Stimulated activated CD8-positive, alpha-beta memory T cell treated with anti-CD3 and anti-CD28 coated beads, Interleukin-15, amount 100 ng/mL, for 1 hour (primary cell): ENCODE measurements at regions not wholly inside any gene's neighbourhood (a gene's known extent, or its start where the extent isn't known, plus 50 kb on each side); places are given as distances from the start of the nearest gene placed in this dataset.

Experiments used
- DNase-seq: peaks from one replicate; pipeline ENCODE4 v3.0.0-alpha.2; 2020; ENCODE audit warnings: low read depth

DNA sequence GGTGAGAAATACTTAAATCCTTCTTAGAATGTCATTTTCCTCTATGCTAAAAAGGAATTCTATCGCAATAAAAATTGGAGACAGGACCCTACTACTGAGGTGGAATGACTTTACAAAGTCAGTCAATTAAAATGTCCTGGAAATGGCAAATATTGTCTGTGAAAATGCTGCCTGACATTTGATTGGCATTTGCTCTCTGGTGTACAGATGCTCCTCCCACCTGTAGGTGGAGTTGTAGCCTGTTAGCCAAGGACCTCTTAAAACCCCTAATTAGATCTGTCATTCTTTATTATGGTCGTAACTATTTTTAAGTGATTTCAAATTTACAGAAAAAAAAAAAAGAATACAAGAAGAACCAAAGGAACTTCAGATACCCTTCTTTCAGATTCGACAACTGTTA is 393.1 kb upstream of the KLHL29 start:
- DNase-seq: no peak

DNA sequence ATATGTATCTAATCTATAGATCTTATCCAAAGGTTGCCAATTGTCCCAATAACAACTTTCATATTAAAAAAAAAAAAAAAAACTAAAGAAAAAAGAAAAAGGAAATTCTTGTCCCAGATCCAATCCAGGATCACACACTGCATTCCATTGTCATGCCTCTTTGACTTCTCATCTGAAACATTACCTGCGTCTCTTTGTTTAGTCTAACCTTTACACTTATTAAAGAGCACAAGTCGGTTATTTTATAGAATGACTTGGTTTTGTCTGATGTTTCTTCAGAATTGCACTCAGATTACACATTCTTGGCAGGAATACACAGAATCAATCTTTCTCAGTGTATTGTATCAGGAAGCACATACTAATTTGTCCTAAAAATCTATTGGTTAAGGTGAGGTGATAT is 392.5 kb upstream of the KLHL29 start:
- DNase-seq: no peak

- no peak for DNase-seq
Observed at GRCh38 chr2:22993250-22993649, 391.7 kb upstream of the KLHL29 start.

DNA sequence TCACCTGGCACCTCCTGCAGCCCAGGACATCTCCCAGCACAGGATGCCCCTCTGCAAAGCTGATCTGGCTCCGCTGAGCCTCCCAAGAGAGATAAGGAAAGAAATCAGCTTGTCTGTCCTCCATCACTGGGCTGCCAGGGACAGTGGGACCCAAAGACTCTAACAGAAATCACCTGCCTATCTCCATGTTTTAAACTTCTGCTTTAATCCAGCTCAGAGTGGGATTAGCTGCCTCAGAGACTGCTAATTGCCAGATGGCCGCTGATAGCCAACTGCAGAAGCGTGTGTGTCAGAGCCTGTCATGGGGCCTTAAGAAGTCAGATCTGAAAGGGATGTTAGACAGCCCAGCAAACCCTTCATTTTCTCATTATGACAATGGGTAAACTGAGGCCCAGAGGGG is 389.4 kb upstream of the KLHL29 start:
- DNase-seq: no peak

- DNase-seq: no peak
Observed at GRCh38 chr2:22996911-22997310, 388.1 kb upstream of the KLHL29 start.

GRCh38 chr2:22998359-22998758 is 386.6 kb upstream of the KLHL29 start:
- DNase-seq: no peak

- DNase-seq: no peak
Observed at GRCh38 chr2:22999951-23000350, 385.0 kb upstream of the KLHL29 start.

- DNase-seq: no peak
Observed at GRCh38 chr2:23002234-23002633, 382.7 kb upstream of the KLHL29 start.

DNA sequence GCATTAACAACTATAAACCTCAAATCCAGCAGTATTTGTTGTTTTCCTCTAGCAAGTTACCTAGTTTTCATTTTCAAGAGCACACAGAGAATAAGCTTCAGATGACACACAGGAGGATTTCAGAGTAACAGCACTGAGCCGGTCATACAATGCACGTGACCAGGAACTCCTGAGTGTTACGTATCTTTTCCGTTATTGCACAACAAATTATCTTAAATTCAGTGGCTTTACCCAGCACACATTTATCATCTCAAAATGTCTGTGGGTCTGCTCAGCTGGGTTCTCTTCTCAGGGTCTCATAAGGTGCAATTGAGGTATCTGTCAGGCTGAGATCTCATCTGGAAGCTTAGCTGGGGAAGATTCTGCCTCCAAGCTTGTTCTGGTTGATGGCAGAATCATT is 379.5 kb upstream of the KLHL29 start:
- DNase-seq: no peak

- no peak for DNase-seq
Observed at GRCh38 chr2:23007631-23008235, 377.2 kb upstream of the KLHL29 start.

DNA sequence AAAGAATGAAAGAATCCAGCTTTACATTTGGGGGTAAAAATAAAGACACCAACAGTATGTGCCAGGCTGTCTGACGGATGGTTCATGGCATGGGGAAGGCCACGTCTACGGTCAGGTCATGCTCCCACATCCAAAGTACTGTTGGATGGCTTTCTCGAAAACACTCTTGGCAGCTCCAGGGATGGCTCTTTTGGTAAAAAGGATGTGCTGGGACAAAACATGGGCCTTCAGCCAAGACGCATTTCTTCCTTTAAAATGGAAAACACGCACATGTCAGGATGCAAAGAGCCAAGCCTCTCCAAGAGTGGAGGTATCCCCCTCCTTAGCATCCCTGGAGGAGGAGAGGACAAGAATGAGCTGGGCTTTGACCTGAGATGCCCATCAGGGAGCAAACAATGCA is 376.5 kb upstream of the KLHL29 start:
- no peak for DNase-seq

DNA sequence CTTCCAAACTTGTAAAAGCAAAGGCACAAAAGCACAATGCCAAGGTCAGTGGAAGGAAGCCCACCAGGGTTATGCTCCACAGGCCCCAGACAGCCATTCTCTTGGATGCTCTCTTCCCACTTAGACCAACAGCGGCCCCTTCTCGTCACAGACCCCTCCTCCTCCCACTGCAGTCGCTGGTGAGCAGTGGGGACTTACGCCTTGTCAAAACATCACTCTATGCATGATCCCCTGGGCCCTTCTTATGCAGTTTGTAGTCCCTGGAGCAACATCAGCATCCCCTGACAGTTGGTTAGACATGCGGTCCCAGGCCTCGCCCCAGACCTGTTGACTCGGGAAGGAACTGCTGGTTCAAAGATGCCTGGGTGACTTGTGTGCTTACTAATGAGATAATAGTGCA is 376.0 kb upstream of the KLHL29 start:
- no peak for DNase-seq

DNA sequence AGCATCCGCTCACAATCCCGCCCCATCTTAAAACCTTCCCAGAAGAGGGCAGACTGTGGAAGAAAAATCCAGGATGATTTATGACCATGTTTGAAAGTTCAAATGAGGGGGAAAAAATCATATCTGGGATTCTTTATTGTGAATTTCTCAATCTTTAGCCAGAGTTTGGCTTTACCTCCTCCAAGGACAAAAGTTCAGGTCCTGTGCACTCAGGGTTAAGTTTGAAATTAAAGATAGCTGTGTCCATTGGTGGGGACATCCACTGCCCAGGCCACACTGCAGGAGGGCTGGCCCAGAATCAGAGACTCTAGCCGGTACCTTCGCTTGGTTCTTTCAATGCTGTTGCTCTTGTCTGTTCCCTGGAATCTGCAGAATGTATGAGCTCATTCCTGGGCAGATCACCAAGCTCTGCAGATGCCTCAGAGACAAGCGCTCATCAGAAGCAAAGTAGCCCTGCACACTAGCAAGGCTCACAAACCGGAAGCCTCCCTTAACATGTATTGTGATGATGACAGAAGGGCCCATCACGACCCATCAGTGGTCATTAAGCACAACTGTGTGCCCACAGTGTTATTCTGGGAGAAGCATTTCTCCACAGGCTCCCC is 375.3 kb upstream of the KLHL29 start:
- no peak for DNase-seq

DNA sequence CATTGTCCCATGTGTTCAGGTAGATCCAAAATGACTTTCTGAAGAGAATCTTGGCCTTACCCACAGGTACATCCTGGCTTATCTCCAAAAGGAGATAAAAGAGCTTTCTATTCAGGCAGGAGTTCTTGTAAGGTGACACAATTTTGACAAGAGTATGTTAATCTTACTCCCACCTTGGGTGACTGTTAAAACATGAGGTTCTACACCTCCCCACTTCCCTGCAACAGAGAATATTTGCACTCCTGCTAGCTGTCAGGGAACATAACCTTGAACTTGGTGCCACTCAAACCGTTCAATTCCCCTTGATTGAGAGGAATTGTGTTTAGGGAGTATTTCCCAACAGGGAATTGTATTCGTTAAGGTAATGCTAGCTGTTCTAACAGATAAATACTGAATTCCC is 372.5 kb upstream of the KLHL29 start:
- DNase-seq: no peak

- no peak for DNase-seq
Observed at GRCh38 chr2:23015651-23016200, 369.3 kb upstream of the KLHL29 start.

DNA sequence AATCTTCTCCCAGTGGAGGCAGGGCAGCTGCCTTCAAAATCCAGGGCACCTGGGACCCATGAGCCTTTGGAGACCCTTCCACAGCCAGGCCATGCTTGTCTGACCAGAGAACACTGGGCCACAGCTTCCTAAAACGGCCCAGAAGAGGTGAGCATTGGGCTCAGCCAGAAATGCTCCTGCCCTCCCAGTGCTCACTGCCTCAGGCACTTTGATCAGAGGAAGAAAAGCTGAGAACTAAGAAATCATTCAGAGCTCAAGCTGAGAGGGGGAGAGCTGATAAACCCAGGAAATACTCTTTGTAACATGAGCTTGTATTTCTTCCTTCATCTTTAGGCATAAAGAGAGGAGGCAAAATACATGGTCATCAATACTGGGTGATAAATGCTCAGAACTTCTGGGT is 365.5 kb upstream of the KLHL29 start:
- DNase-seq: no peak

- no peak for DNase-seq
Observed at GRCh38 chr2:23020659-23021058, 364.3 kb upstream of the KLHL29 start.

DNA sequence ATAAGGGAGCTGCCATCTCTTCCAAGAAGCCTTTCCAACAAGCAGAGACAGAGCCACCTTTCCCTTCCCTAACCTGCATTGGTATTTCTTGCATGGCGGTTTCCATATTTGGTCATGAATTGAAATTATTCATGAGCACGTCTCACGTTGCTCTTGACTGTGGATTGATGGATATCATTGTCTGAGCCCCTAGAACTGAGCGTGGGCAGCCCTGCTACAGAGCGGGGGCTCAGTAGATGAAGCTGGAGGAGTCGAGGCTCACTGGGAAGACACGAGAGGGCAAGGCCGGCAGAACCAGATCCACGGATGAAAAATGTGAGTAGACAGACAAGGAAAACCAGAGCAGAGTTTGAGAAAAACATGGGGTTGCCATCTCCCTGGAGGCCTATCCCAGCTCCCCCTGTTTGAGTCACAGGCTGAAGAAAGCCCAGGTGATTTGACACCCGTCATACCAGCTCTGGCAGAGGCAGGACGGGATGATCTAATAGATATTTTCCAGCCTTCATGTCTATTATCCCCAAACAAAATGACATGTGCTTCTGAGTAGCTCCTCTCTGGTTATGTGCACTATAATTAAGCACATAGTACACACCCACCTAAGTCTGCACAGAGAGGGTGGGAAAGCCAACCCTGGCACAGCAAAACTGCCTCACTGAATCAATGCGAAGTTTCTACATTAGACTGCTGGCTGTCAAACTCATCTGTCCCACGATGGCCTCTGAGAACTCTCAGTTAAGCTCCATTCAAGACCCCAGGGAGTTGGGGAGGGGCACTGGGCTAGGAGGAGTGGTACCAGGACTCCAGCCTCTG is 363.5 kb upstream of the KLHL29 start:
- DNase-seq: no peak

- no peak for DNase-seq
Observed at GRCh38 chr2:23023722-23024121, 361.3 kb upstream of the KLHL29 start.

DNA sequence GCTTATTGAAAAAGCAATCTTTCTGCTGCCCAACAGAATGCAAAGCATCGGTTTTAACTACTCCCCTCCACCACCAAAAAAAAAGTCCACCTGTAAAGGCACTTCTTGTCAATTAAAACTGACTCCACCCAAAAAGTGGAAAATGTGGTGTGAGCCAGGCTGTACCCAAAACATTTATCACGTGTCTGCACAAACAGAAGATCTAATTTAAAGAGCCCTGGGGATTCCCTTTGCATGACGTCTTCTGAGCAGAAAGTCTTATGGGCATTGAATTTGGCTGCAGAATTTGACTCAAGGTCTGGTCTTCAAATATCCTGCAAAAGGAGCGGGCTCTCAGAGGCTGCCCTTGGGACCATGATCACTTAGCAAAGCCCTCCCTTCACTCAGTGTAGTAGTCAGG is 358.3 kb upstream of the KLHL29 start:
- DNase-seq: no peak

DNA sequence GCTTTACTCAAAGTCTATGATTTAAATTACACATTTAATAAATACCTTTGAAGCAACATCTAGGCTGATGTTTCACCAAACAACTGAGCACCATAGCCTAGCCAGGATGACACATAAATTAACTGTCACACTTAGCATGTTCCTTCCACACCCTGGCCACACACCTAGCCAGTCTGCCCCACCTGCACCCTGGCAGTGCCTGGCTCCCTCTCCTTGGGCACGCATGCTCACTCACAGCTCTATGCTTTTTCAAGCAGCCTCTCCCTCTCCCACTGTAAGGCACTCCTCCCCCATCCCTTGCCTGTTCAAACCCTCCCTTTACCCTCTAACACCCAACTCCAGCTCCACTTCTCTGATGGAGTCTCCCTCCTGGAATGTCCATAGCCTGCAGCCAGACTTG is 357.6 kb upstream of the KLHL29 start:
- DNase-seq: no peak

- no peak for DNase-seq
Observed at GRCh38 chr2:23028106-23028505, 356.9 kb upstream of the KLHL29 start.

- no peak for DNase-seq
Observed at GRCh38 chr2:23029111-23029510, 355.9 kb upstream of the KLHL29 start.
